ENCODE measurements at regions not wholly inside any gene's neighbourhood (a gene's known extent, or its start where the extent isn't known, plus 50 kb on each side); places are given as distances from the start of the nearest gene placed in this dataset.

- TF ChIP-seq POLR2A (IDR thresholded peaks at IDR 0.05), result no peak
- TF ChIP-seq CTCF (IDR thresholded peaks at IDR 0.05), result no peak
Observed at GRCh38 chr6:119739769-119740168, 390.2 kb upstream of the MAN1A1 start.

Data from lower leg skin (tissue), 3 donors.